ENCODE measurements at regions not wholly inside any gene's neighbourhood (a gene's known extent, or its start where the extent isn't known, plus 50 kb on each side); places are given as distances from the start of the nearest gene placed in this dataset.

GRCh38 chr2:5394223-5394622 is 298.0 kb upstream of the SOX11 start:
- no peak overlapping the region for H4K91ac ChIP-seq (ENCODE audit: low read depth, low read length, poor library complexity)
- H3K14ac ChIP-seq (ENCODE audit: low read length) = no peak overlapping the region
- H3K27me3 ChIP-seq (ENCODE audit: control insufficient read depth in 3 of 3, insufficient read depth in 3 of 3, low read depth in 1 of 3, low read length in 3 of 3) = no peaks in the 10 kb centered on the region
- no peak overlapping the region for H3K4ac ChIP-seq (ENCODE audit: low read length)
- no peak overlapping the region for H2BK12ac ChIP-seq (ENCODE audit: low read length)
- H2BK120ac ChIP-seq (ENCODE audit: low read depth, low read length) = no peak overlapping the region
- no peaks in the 10 kb centered on the region for H3K79me1 ChIP-seq (ENCODE audit: low read depth, low read length)
- H2BK5ac ChIP-seq (ENCODE audit: low read length) = no peak overlapping the region
- no peak overlapping the region for H2BK15ac ChIP-seq (ENCODE audit: low read length)
- H3K23ac ChIP-seq (ENCODE audit: low read depth, low read length, poor library complexity) = no peak overlapping the region
- no peak for DNase-seq (ENCODE audit: low spot score)
- no CpG with 5 or more reads among the region's 5 CpGs for WGBS, 2 donors (ENCODE audit: extremely low coverage in 2 of 2, insufficient read length in 2 of 2, insufficient replicate concordance in 1 of 2)
- H3K18ac ChIP-seq (ENCODE audit: low read length) = no peak overlapping the region
- no peak overlapping the region for H3K27ac ChIP-seq (replicated peaks; ENCODE audit: low read length)
- H3K9me3 ChIP-seq (replicated peaks in 1 of 2; ENCODE audit: control insufficient read depth in 2 of 2, insufficient read depth in 1 of 2, low read depth in 1 of 2, low read length in 2 of 2) = no peaks in the 10 kb centered on the region
- no peak overlapping the region for H3K4me3 ChIP-seq (ENCODE audit: low read length in 2 of 2)
- no peak overlapping the region for H2AFZ ChIP-seq (ENCODE audit: low read length)
- no peak overlapping the region for H4K8ac ChIP-seq (ENCODE audit: low read depth, low read length)
- H3K4me2 ChIP-seq (ENCODE audit: insufficient read depth, low read length, poor library complexity, severe bottlenecking) = no peak overlapping the region
- peaks cover 1 to 3% of the 10 kb centered on the region in 2 donors for H3K4me1 ChIP-seq (ENCODE audit: control insufficient read depth in 2 of 2, insufficient read depth in 1 of 2, low read depth in 1 of 2, low read length in 2 of 2)
- no peak overlapping the region for H3K9ac ChIP-seq (ENCODE audit: low read depth, low read length, poor library complexity)
- H2AK5ac ChIP-seq (ENCODE audit: low read depth, low read length) = no peak overlapping the region
- H3K36me3 ChIP-seq (replicated peaks in 1 of 2; ENCODE audit: control insufficient read depth in 2 of 2, insufficient read depth in 2 of 2, low read length in 2 of 2) = no peaks in the 10 kb centered on the region

- Histone ChIP-seq H3K14ac (ENCODE audit: low read length) (no peak overlapping the region), H3K27me3 (ENCODE audit: control insufficient read depth in 3 of 3, insufficient read depth in 3 of 3, low read depth in 1 of 3, low read length in 3 of 3) (no peaks in the 10 kb centered on the region), H3K27ac (replicated peaks; ENCODE audit: low read length) (no peak overlapping the region), H3K9ac (ENCODE audit: low read depth, low read length, poor library complexity) (no peak overlapping the region), H4K8ac (ENCODE audit: low read depth, low read length) (no peak overlapping the region), H3K4me1 (ENCODE audit: control insufficient read depth in 2 of 2, insufficient read depth in 1 of 2, low read depth in 1 of 2, low read length in 2 of 2) (no peaks in the 10 kb centered on the region), H3K4ac (ENCODE audit: low read length) (no peak overlapping the region), H2BK12ac (ENCODE audit: low read length) (peak overlapping the region; percentile 93), H2BK5ac (ENCODE audit: low read length) (peak overlapping the region; percentile 33), H2AFZ (ENCODE audit: low read length) (no peak overlapping the region), H3K18ac (ENCODE audit: low read length) (peak overlapping the region; percentile 44), H3K9me3 (replicated peaks in 1 of 2; ENCODE audit: control insufficient read depth in 2 of 2, insufficient read depth in 1 of 2, low read depth in 1 of 2, low read length in 2 of 2) (peaks cover 2 to 3% of the 10 kb centered on the region in 2 donors), H3K23ac (ENCODE audit: low read depth, low read length, poor library complexity) (no peak overlapping the region), H3K4me3 (ENCODE audit: low read length in 2 of 2) (no peak overlapping the region), H3K4me2 (ENCODE audit: insufficient read depth, low read length, poor library complexity, severe bottlenecking) (no peak overlapping the region), H4K91ac (ENCODE audit: low read depth, low read length, poor library complexity) (no peak overlapping the region), H2AK5ac (ENCODE audit: low read depth, low read length) (no peak overlapping the region), H2BK120ac (ENCODE audit: low read depth, low read length) (no peak overlapping the region), H2BK15ac (ENCODE audit: low read length) (peak overlapping the region; percentile 8), H3K79me1 (ENCODE audit: low read depth, low read length) (no peaks in the 10 kb centered on the region), H3K36me3 (replicated peaks in 1 of 2; ENCODE audit: control insufficient read depth in 2 of 2, insufficient read depth in 2 of 2, low read length in 2 of 2) (no peaks in the 10 kb centered on the region)
- WGBS, 2 donors (ENCODE audit: extremely low coverage in 2 of 2, insufficient read length in 2 of 2, insufficient replicate concordance in 1 of 2) = no CpG with 5 or more reads among the region's 9 CpGs
- no peak for DNase-seq (ENCODE audit: low spot score)
Measured at GRCh38 chr2:5401115-5401657, 291.0 kb upstream of the SOX11 start.

GRCh38 chr2:5403392-5403791 is 288.8 kb upstream of the SOX11 start:
- Histone ChIP-seq H3K27me3 (ENCODE audit: control insufficient read depth in 3 of 3, insufficient read depth in 3 of 3, low read depth in 1 of 3, low read length in 3 of 3) (no peaks in the 10 kb centered on the region), H2BK15ac (ENCODE audit: low read length) (no peak overlapping the region), H3K4me1 (ENCODE audit: control insufficient read depth in 2 of 2, insufficient read depth in 1 of 2, low read depth in 1 of 2, low read length in 2 of 2) (peaks cover 0 to 3% of the 10 kb centered on the region in 2 donors), H3K23ac (ENCODE audit: low read depth, low read length, poor library complexity) (no peak overlapping the region), H2BK12ac (ENCODE audit: low read length) (no peak overlapping the region), H3K79me1 (ENCODE audit: low read depth, low read length) (no peaks in the 10 kb centered on the region), H2BK120ac (ENCODE audit: low read depth, low read length) (no peak overlapping the region), H3K9me3 (replicated peaks in 1 of 2; ENCODE audit: control insufficient read depth in 2 of 2, insufficient read depth in 1 of 2, low read depth in 1 of 2, low read length in 2 of 2) (peaks cover 2 to 3% of the 10 kb centered on the region in 2 donors), H2AK5ac (ENCODE audit: low read depth, low read length) (no peak overlapping the region), H2BK5ac (ENCODE audit: low read length) (no peak overlapping the region), H2AFZ (ENCODE audit: low read length) (no peak overlapping the region), H3K4ac (ENCODE audit: low read length) (no peak overlapping the region), H3K27ac (replicated peaks; ENCODE audit: low read length) (no peak overlapping the region), H4K91ac (ENCODE audit: low read depth, low read length, poor library complexity) (no peak overlapping the region), H3K4me3 (ENCODE audit: low read length in 2 of 2) (no peak overlapping the region), H4K8ac (ENCODE audit: low read depth, low read length) (no peak overlapping the region), H3K14ac (ENCODE audit: low read length) (no peak overlapping the region), H3K36me3 (replicated peaks in 1 of 2; ENCODE audit: control insufficient read depth in 2 of 2, insufficient read depth in 2 of 2, low read length in 2 of 2) (no peaks in the 10 kb centered on the region), H3K18ac (ENCODE audit: low read length) (no peak overlapping the region), H3K4me2 (ENCODE audit: insufficient read depth, low read length, poor library complexity, severe bottlenecking) (no peak overlapping the region), H3K9ac (ENCODE audit: low read depth, low read length, poor library complexity) (no peak overlapping the region)
- DNase-seq (ENCODE audit: low spot score) = no peak
- no CpG with 5 or more reads among the region's 6 CpGs for WGBS, 2 donors (ENCODE audit: extremely low coverage in 2 of 2, insufficient read length in 2 of 2, insufficient replicate concordance in 1 of 2)

GRCh38 chr2:5409898-5410381 is 282.2 kb upstream of the SOX11 start:
- H3K27ac ChIP-seq (replicated peaks; ENCODE audit: low read length) = peak overlapping the region; percentile 88
- H2BK12ac ChIP-seq (ENCODE audit: low read length) = no peak overlapping the region
- no peak overlapping the region for H3K4me3 ChIP-seq (ENCODE audit: low read length in 2 of 2)
- H3K4ac ChIP-seq (ENCODE audit: low read length) = no peak overlapping the region
- no peak overlapping the region for H4K8ac ChIP-seq (ENCODE audit: low read depth, low read length)
- H4K91ac ChIP-seq (ENCODE audit: low read depth, low read length, poor library complexity) = no peak overlapping the region
- H3K9ac ChIP-seq (ENCODE audit: low read depth, low read length, poor library complexity) = no peak overlapping the region
- H3K36me3 ChIP-seq (replicated peaks in 1 of 2; ENCODE audit: control insufficient read depth in 2 of 2, insufficient read depth in 2 of 2, low read length in 2 of 2) = no peaks in the 10 kb centered on the region
- WGBS, 2 donors (ENCODE audit: extremely low coverage in 2 of 2, insufficient read length in 2 of 2, insufficient replicate concordance in 1 of 2) = no CpG with 5 or more reads among the region's 10 CpGs
- H3K4me1 ChIP-seq (ENCODE audit: control insufficient read depth in 2 of 2, insufficient read depth in 1 of 2, low read depth in 1 of 2, low read length in 2 of 2) = peaks cover 16 to 44% of the 10 kb centered on the region in 2 donors
- no peak overlapping the region for H2AFZ ChIP-seq (ENCODE audit: low read length)
- no peaks in the 10 kb centered on the region for H3K27me3 ChIP-seq (ENCODE audit: control insufficient read depth in 3 of 3, insufficient read depth in 3 of 3, low read depth in 1 of 3, low read length in 3 of 3)
- no peak overlapping the region for H2BK15ac ChIP-seq (ENCODE audit: low read length)
- no peak overlapping the region for H2BK120ac ChIP-seq (ENCODE audit: low read depth, low read length)
- peak overlapping the region; percentile 35 for H3K4me2 ChIP-seq (ENCODE audit: insufficient read depth, low read length, poor library complexity, severe bottlenecking)
- H2BK5ac ChIP-seq (ENCODE audit: low read length) = no peak overlapping the region
- H3K23ac ChIP-seq (ENCODE audit: low read depth, low read length, poor library complexity) = no peak overlapping the region
- H3K79me1 ChIP-seq (ENCODE audit: low read depth, low read length) = no peaks in the 10 kb centered on the region
- no peaks in the 10 kb centered on the region for H3K9me3 ChIP-seq (replicated peaks in 1 of 2; ENCODE audit: control insufficient read depth in 2 of 2, insufficient read depth in 1 of 2, low read depth in 1 of 2, low read length in 2 of 2)
- no peak overlapping the region for H3K18ac ChIP-seq (ENCODE audit: low read length)
- DNase-seq (ENCODE audit: low spot score) = peak; percentile 73
- no peak overlapping the region for H3K14ac ChIP-seq (ENCODE audit: low read length)
- no peak overlapping the region for H2AK5ac ChIP-seq (ENCODE audit: low read depth, low read length)
